HG02870 (cell line): ENCODE measurements at regions not wholly inside any gene's neighbourhood (a gene's known extent, or its start where the extent isn't known, plus 50 kb on each side); places are given as distances from the start of the nearest gene placed in this dataset.

Experiments
- ATAC-seq: cut with Tn5 transposase; IDR thresholded peaks from one replicate; pipeline ENCODE4 v1.9.1; 2021; ENCODE audit warnings: mild to moderate bottlenecking, moderate library complexity; ENCODE audit not compliant: unreplicated experiment

GRCh38 chr13:73497430-73497829, 438.6 kb downstream of the KLF5 start:
- ATAC-seq, result no peak

GRCh38 chr13:73496711-73497110, 437.9 kb downstream of the KLF5 start:
- no peak for ATAC-seq

DNA sequence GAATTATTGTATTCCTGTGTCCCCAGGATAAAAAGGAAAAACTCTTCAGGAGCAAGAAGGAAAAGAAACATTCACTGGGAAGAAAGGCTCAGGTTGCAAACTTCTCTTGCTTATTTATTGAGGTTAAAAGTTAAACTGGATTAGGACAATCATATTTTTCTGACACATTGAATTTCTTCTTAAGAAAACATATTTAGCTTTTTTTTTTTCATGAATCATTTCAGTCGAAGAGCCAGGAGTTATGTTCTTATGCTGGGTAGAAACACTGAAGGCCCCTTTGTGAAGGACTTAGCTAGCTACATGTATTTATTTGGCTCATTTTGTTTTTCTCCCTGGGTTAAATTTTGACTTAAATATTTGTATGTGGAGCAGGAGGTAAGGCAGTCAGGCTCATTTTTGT, 434.0 kb downstream of the KLF5 start:
- ATAC-seq, result no peak

DNA sequence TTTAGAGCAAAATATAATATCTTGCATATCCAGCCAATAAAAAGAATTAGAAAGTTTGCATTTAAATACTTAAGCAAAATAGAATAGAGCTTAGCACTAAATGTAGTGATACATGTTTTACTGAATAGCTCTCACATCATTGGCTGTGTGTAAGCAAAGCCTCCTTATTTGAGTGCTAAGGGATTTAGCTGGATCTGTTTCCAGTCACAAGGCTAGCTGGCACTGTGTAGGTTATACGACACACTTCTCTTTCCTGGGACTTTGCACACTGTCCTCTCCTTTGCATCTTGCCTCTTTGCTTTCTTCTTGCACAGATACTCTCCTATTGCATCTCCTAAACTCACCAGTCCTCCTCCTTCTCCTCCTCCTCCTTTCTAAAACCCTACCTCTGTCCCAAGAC, 423.8 kb downstream of the KLF5 start:
- ATAC-seq, result no peak

DNA sequence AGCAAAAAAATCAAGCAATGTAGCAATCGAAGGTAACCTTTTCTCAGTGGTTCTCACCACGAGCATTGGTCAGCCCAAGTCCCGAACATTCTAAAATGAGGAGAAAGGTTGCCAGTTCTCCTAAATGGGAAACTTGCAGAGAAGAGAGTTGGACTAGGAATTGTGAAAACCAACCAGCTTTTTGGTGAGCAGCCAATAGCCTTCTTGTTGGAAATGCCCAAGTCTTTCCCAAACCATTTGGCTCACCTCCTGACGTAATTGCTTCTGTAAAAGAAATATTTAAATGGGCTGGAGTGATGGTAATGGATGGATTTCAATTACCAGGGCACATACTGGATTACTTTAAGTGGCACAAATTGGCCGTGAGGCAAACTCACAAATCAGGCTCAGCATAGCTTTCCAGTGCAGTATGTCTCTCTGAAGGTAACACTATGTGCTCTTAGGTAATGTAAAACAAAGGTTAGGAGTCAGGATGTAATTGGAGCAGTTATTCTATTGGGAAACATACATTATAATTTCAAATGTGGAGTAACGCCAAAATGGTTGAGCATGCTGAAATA, 423.2 kb downstream of the KLF5 start:
- no peak for ATAC-seq

DNA sequence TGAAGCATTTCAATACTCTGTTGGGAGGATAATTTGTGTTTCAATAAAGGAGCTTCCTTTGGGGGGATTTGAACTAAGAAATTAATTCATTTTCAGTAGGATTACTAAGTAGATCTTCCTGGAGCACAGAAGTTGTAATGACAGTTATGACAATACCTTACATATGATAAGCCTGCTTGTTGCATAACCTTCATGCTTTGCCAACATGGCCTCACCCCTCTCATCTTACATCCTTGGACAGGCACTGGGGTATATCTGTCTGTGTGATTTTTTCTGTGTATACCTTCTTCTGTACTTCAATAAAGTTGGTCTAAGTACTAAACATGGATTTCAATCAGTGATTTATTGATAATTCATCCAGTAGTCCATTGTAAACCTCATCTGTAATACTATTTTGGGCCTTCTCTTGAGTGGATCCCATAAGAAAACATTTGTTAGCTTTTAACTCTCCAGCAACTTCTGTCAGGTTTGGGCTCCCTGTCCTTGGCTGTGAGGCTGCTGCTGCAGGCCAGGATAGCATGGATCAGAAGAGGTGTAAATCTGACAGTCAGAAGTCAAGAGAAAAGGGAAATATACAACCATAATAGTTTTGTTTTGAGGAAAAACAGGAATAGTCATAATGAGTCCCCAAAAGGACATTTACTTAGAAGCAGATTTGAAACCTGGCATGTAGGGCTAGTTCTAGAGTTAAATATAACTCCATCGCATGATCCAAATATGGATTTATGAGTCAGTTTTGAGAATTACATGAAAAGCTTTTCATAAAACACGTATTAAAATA, 422.2 kb downstream of the KLF5 start:
- no peak for ATAC-seq

DNA sequence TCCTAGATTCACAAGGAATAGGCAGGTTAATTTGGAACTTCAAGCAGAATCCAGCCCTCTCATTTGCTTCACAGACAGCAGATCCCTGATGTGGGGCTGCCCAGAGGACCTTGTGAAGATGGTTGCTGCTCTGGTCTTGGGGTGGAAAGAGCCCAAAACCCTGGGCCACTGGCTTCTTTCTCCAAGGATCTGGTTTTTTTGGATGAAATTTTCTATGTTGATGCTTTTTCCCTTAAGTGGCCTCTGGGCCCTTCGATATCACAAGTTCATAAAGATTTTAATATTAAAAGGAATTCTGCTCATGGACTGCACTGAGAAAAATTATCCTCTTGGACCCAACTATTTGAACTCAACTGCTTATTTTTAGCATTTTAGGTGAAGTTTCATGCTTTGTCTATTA, 421.1 kb downstream of the KLF5 start:
- ATAC-seq, result no peak

DNA sequence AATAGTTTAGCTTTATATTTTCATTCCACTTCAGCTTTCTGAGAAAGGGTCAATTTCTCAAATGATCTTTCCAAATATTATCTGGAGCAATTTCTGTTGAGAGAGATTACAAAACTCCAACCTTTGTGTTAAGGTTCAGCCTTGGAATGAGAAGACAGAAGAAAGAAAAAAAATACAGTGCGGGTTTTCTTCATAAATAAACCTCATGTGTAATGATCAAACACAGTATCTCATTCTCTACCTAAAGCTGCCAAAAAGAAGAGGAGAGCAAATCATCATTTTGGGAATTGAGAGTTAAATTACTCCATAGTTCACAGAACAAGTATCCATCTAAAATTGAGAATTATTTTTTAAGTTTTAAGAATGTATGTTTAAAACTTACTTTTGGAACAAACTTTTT, 420.5 kb downstream of the KLF5 start:
- ATAC-seq, result no peak

- ATAC-seq, result no peak
These were observed 418.6 kb downstream of the KLF5 start for GRCh38 chr13:73477441-73477840.

- ATAC-seq, result no peak
These were observed 414.2 kb downstream of the KLF5 start for GRCh38 chr13:73473016-73473415.

GRCh38 chr13:73467125-73467524, 408.3 kb downstream of the KLF5 start:
- ATAC-seq, result no peak

GRCh38 chr13:73466561-73466960, 407.8 kb downstream of the KLF5 start:
- no peak for ATAC-seq

- ATAC-seq, result no peak
These were observed 406.8 kb downstream of the KLF5 start for GRCh38 chr13:73465617-73465971.

DNA sequence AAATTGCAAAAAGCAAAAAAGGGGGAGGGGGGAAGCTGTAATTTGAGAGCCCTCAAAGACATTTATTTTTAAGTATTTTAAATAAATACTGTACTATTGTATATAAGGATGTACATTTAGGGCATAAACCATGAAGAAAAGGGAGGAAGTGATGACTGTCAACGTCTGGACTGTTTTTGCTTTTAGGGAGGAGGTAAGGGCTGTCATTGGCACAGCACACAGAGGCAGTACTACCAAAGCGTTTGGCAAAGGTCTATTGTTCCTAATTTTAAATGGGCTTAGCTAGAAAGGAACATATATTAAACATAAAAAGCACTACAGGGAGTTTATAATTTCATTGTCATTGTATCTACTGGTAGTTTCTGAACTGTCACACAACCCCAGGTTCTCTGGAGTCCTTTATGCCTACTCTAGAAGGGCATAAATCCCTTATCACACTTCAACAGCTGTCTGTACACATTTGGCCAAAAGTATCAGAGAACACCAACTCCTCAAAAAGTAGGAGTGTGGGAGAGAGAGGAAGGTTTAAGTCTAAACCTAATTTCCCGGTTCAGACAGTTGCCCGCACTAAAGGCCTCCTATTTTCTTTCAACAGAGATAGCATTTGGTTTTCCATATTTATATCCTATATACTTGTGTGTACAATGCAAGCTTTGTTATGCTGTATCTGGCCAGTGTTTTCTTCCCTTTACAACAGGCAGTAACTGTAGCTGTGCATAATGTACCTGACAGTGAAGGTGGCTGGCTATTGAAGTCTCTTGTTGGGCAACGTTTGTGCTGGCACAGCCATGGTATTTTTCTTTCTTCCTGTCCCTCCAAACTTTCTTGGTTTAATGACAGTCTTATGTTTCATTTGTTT, 406.2 kb downstream of the KLF5 start:
- no peak for ATAC-seq

DNA sequence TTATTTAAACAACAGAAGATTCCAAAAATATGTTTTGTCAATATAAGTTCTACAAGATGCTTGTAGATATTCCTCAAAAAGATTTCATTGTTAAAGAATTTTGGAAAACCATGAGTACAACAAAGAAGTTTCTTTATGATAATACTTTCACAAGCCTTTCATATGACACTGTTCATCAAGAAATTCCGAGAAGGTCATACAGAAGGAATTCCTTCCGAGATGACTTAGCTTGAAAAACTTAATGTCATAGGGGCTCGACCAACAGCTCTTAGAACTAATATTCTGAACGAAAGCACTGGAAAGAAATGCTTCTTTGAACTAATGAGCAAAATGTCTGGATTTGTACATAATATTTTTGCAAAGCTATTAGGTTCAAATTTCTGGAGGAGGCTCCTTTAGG, 403.4 kb downstream of the KLF5 start:
- ATAC-seq, result no peak

- no peak for ATAC-seq
These were observed 392.6 kb downstream of the KLF5 start for GRCh38 chr13:73451221-73452029.

DNA sequence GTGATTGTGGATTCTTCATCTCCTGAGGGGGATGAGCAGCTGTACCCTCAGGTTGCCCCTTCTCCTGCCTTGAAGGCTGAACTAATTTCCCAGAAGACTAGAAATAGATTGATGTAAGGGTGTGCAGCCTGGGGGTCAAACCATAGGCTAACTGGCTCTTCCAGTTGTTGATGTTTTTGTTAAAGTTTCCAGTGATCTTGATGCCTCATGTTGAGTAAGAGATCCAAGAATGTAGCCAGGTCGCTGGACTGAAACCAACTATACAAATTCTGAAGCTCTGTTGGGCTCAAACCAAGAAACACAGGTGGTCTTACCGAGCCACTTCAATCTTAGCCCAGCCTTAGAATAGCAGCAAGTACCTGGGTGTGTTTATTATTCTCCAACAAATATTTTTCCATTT, 391.8 kb downstream of the KLF5 start:
- ATAC-seq, result no peak

- ATAC-seq, result no peak
These were observed 390.4 kb downstream of the KLF5 start for GRCh38 chr13:73449252-73449651.

DNA sequence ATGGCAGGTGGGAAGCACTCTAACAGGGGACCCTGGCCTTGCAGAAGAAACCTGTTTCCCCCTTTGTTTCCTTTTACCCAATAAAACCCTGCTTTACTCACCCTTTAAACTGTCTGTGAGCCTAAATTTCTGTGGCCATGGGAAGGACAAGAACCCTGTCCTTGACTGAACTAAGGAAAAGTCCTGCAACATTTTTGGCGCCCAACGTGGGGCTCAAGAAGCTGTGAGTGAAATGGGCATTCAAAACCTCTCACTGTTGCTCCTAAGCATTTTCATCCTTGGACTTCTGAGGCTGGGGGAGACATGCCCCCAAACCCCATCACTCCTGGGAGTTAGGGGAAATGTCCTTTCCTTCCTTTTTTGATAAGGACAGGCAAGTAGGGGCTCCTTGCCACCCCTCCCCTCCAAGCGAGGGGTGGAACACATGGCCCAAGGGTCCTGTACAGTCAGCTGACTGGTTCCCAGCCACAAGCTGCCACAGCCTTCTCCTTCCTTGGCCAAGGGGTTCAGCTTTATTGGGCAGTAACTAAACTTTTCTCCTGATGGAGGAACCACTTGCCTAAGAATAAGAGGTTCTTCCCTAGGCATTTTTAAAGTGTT, 381.6 kb downstream of the KLF5 start:
- ATAC-seq, result no peak

- ATAC-seq, result no peak
These were observed 375.1 kb downstream of the KLF5 start for GRCh38 chr13:73433890-73434289.

GRCh38 chr13:73433458-73433857, 374.7 kb downstream of the KLF5 start:
- ATAC-seq, result no peak
